OCI-LY7 (cell line): ENCODE measurements at regions not wholly inside any gene's neighbourhood (a gene's known extent, or its start where the extent isn't known, plus 50 kb on each side); places are given as distances from the start of the nearest gene placed in this dataset.

ENCODE experiments used
- BruUV-seq: library from RNA; stranded (reverse); fragments of 400-500 nt; replicated peaks from 2 replicates; lab custom pipeline; 2021; lab: Mats Ljungman, UMichigan
- CTCF ChIA-PET: fragments of 300-600 bp; sonication (Branson Sonifier 250); formaldehyde crosslinking; loops from one replicate; lab custom pipeline; 2022; ENCODE audit warnings: antibody characterized with exemption; ENCODE audit not compliant: unreplicated experiment; lab: Charles Lee
- POLR2A ChIA-PET: fragments of 300-600 bp; sonication (Branson Sonifier 250); formaldehyde crosslinking; loops from one replicate; lab custom pipeline; 2022; ENCODE audit warnings: antibody characterized with exemption; lab: Charles Lee
- DNase-seq: peaks from one replicate; pipeline ENCODE4 v3.0.0-alpha.2; 2015; ENCODE audit warnings: low spot score
- H2AFZ ChIP-seq: fragments of 200-600 bp; sonication (generic), shearing (Covaris generic); 2 replicates; pipeline ENCODE4 v1.6.1; 2014; ENCODE audit warnings: mild to moderate bottlenecking, antibody characterized with exemption, low read length, moderate library complexity
- H3K27ac ChIP-seq: fragments of 200-600 bp; sonication (generic); 2 replicates; pipeline ENCODE4 v1.5.1; 2014; ENCODE audit warnings: mixed run types, low read depth, mild to moderate bottlenecking, moderate library complexity, low read length, inconsistent platforms; ENCODE audit not compliant: poor library complexity, severe bottlenecking
- H3K36me3 ChIP-seq: fragments of 200-600 bp; sonication (generic); 2 replicates; pipeline ENCODE4 v1.6.1; 2014; ENCODE audit warnings: mild to moderate bottlenecking, antibody characterized with exemption, low read length, moderate library complexity, mixed read lengths; ENCODE audit not compliant: insufficient read depth
- H3K4me1 ChIP-seq: fragments of 200-600 bp; sonication (generic); 2 replicates; pipeline ENCODE4 v1.5.1; 2014; ENCODE audit warnings: mild to moderate bottlenecking, low read length; ENCODE audit not compliant: insufficient read depth, poor library complexity, severe bottlenecking
- H3K4me2 ChIP-seq: fragments of 200-600 bp; sonication (generic); 2 replicates; pipeline ENCODE4 v1.6.1; 2014; ENCODE audit warnings: mild to moderate bottlenecking, low read length
- H3K4me3 ChIP-seq: fragments of 200-600 bp; sonication (generic); 2 replicates; pipeline ENCODE4 v1.5.1; 2014; ENCODE audit warnings: mild to moderate bottlenecking, low read depth, low read length; ENCODE audit not compliant: poor library complexity, severe bottlenecking
- H3K79me2 ChIP-seq: fragments of 200-600 bp; sonication (generic); 2 replicates; pipeline ENCODE4 v1.6.1; 2016; ENCODE audit warnings: low read depth, mild to moderate bottlenecking, low read length, moderate library complexity, mixed read lengths; ENCODE audit not compliant: insufficient read depth
- H3K9me2 ChIP-seq: fragments of 200-600 bp; sonication (generic); 2 replicates; pipeline ENCODE4 v1.6.1; 2016; ENCODE audit warnings: mild to moderate bottlenecking, low read length, mixed read lengths; ENCODE audit not compliant: insufficient read depth
- H3K9me3 ChIP-seq: fragments of 200-600 bp; sonication (generic); 2 replicates; pipeline ENCODE4 v1.6.1; 2014; ENCODE audit warnings: mild to moderate bottlenecking, mixed run types, low read length, mixed read lengths
- H4K20me1 ChIP-seq: fragments of 200-600 bp; sonication (generic); 2 replicates; pipeline ENCODE4 v1.6.1; 2014; ENCODE audit warnings: mild to moderate bottlenecking, antibody characterized with exemption, low read length, moderate library complexity, mixed read lengths; ENCODE audit not compliant: insufficient read depth
- CTCF ChIP-seq: fragments of 200-600 bp; sonication (generic); conservative IDR thresholded peaks from 2 replicates; pipeline ENCODE4 v1.5.1; 2014; ENCODE audit warnings: mild to moderate bottlenecking, antibody characterized with exemption, low read length, moderate library complexity, mixed read lengths
- EZH2phosphoT487 ChIP-seq: fragments of 200-600 bp; sonication (generic); IDR thresholded peaks from 2 replicates; pipeline ENCODE4 v1.6.1; 2018; ENCODE audit warnings: low read depth, borderline replicate concordance, mild to moderate bottlenecking, mixed run types, antibody characterized with exemption, low read length, moderate library complexity, mixed read lengths
- intact Hi-C: fragments of 100-400 bp; cut with micrococcal nuclease; formaldehyde crosslinking; loops from one replicate; pipeline ENCODE4 v1.10.0; 2022; ENCODE audit not compliant: unreplicated experiment

- no peak overlapping the region for H3K4me3 ChIP-seq
- TF ChIP-seq EZH2phosphoT487: no peak
- no peak for TF ChIP-seq CTCF
- no peak overlapping the region for H3K4me2 ChIP-seq
- no peaks in the 10 kb centered on the region for H4K20me1 ChIP-seq
- no TSS peak for BruUV-seq
- no peaks in the 10 kb centered on the region for H3K79me2 ChIP-seq
- POLR2A ChIA-PET: no interaction called here
- H3K9me3 ChIP-seq: no peaks in the 10 kb centered on the region
- intact Hi-C loops: no loop called here
- DNase-seq: no peak
- peaks cover 10% of the 10 kb centered on the region for H3K4me1 ChIP-seq
- no peaks in the 10 kb centered on the region for H3K9me2 ChIP-seq
- H3K36me3 ChIP-seq: no peaks in the 10 kb centered on the region
- H3K27ac ChIP-seq: no peak overlapping the region
- CTCF ChIA-PET: no interaction called here
- no peak overlapping the region for H2AFZ ChIP-seq
Measured at GRCh38 chr12:67520606-67521005, 127.9 kb upstream of the DYRK2 start.

- Histone ChIP-seq H2AFZ (no peak overlapping the region), H3K4me3 (no peak overlapping the region), H3K27ac (no peak overlapping the region), H3K4me1 (no peaks in the 10 kb centered on the region), H3K9me3 (no peaks in the 10 kb centered on the region), H3K4me2 (no peak overlapping the region), H3K79me2 (no peaks in the 10 kb centered on the region), H3K36me3 (no peaks in the 10 kb centered on the region), H3K9me2 (no peaks in the 10 kb centered on the region), H4K20me1 (no peaks in the 10 kb centered on the region)
- no peak for TF ChIP-seq EZH2phosphoT487
- BruUV-seq: no TSS peak
- no peak for DNase-seq
- CTCF ChIA-PET: no interaction called here
- intact Hi-C loops: no loop called here
- POLR2A ChIA-PET: no interaction called here
Measured at GRCh38 chr12:67522222-67522621, 126.3 kb upstream of the DYRK2 start.

- no peaks in the 10 kb centered on the region for H3K9me3 ChIP-seq
- H2AFZ ChIP-seq: no peak overlapping the region
- H3K36me3 ChIP-seq: no peaks in the 10 kb centered on the region
- H3K27ac ChIP-seq: no peak overlapping the region
- no TSS peak for BruUV-seq
- no peaks in the 10 kb centered on the region for H3K4me1 ChIP-seq
- DNase-seq: no peak
- intact Hi-C loops: no loop called here
- no peaks in the 10 kb centered on the region for H3K79me2 ChIP-seq
- no peaks in the 10 kb centered on the region for H4K20me1 ChIP-seq
- H3K4me2 ChIP-seq: no peak overlapping the region
- TF ChIP-seq CTCF (no peak), EZH2phosphoT487 (no peak)
- H3K4me3 ChIP-seq: no peak overlapping the region
- POLR2A ChIA-PET: interaction anchor here (2.2 kb wide), 1 partner anchor 10 kb away, joined by 7 read pairs; no protein-coding TSS in a partner anchor
- CTCF ChIA-PET: no interaction called here
- no peaks in the 10 kb centered on the region for H3K9me2 ChIP-seq
Measured at GRCh38 chr12:67523538-67523937, 125.0 kb upstream of the DYRK2 start.
